OCI-LY7 (cell line): ENCODE measurements at regions not wholly inside any gene's neighbourhood (a gene's known extent, or its start where the extent isn't known, plus 50 kb on each side); places are given as distances from the start of the nearest gene placed in this dataset.

ENCODE experiments used
- EZH2phosphoT487 ChIP-seq: fragments of 200-600 bp; sonication (generic); IDR thresholded peaks from 2 replicates; pipeline ENCODE4 v1.6.1; 2018; ENCODE audit warnings: low read depth, borderline replicate concordance, mild to moderate bottlenecking, mixed run types, antibody characterized with exemption, low read length, moderate library complexity, mixed read lengths
- TF ChIP-seq, protein P1 (sequence below): fragments of 200-600 bp; sonication (generic); conservative IDR thresholded peaks from 2 replicates; pipeline ENCODE4 v1.5.1; 2014; ENCODE audit warnings: mild to moderate bottlenecking, antibody characterized with exemption, low read length, moderate library complexity, mixed read lengths

DNA sequence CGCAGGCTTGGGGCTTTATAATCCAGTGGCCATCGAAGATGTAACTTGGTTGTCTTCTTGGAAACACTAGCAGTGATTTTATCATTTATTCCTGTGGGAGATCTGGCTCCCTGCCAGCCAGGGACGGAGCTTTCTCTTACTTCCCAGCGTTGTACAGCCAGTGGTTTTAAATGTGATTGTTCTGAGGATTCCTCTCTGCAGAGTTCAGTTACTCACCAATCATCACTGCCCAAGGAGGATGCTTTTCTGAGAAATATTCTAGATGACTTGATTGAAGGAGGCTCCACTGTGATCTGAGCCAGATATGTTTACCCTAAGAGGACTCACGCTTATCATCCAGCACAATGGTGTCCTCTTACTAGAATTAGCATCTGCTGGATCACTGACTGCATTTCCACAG lies 744.3 kb downstream of the RNF144A start:
- TF ChIP-seq, protein P1, sequence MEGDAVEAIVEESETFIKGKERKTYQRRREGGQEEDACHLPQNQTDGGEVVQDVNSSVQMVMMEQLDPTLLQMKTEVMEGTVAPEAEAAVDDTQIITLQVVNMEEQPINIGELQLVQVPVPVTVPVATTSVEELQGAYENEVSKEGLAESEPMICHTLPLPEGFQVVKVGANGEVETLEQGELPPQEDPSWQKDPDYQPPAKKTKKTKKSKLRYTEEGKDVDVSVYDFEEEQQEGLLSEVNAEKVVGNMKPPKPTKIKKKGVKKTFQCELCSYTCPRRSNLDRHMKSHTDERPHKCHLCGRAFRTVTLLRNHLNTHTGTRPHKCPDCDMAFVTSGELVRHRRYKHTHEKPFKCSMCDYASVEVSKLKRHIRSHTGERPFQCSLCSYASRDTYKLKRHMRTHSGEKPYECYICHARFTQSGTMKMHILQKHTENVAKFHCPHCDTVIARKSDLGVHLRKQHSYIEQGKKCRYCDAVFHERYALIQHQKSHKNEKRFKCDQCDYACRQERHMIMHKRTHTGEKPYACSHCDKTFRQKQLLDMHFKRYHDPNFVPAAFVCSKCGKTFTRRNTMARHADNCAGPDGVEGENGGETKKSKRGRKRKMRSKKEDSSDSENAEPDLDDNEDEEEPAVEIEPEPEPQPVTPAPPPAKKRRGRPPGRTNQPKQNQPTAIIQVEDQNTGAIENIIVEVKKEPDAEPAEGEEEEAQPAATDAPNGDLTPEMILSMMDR, result no peak
- no peak for TF ChIP-seq EZH2phosphoT487
